T47D (cell line): ENCODE measurements at regions not wholly inside any gene's neighbourhood (a gene's known extent, or its start where the extent isn't known, plus 50 kb on each side); places are given as distances from the start of the nearest gene placed in this dataset.

Experiments
- DNase-seq, 2 experiments: peaks; one replicate each; pipeline versions ENCODE4 v3.0.0 to v3.0.0-alpha.2; 2011 to 2012; ENCODE audit warnings: low read depth in 1 of 2, low spot score in 1 of 2
- JUND ChIP-seq: IDR thresholded peaks from 2 replicates; pipeline ENCODE4 v1.6.1; 2012; ENCODE audit warnings: low read depth
- in situ Hi-C: cut with HindIII; loops from 2 replicates; pipeline ENCODE4 v1.10.0; 2016; ENCODE audit warnings: low sequenced_read_pairs, low pct_unique_long_range_greater_than_20kb

DNA sequence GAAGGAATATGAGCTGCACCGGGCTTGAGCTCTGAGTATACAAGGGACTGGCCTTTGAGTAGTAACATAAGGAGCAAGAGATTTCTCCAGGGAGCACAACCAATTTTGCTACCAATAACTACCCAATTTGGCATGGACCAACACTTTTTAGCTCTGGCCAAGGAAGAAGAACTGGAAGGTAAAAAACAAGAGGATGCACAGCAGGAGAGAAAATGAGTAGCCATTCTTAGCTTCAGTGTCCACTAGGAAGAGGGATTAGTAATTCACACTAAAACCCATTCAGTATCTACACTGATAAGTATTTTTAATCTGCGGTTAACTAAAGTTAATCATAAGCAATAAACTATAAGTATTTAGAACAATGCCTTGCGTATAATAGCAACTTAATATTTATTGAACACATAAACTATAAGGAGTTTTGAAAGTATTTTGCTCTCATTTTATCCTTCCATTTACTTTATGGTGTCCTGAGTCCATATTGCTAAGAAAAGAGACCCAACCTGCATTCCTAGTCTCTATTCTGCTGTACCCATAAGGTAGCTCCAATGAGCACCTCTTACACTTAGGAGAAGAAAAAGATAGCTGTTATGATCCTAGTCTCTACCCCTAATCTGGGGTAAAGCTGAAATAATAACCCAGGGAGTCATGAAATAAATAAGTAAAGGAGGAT, 268.9 kb downstream of the IGSF11 start:
- in situ Hi-C loops: no loop called here
- no peak for TF ChIP-seq JUND
- no peak for DNase-seq

DNA sequence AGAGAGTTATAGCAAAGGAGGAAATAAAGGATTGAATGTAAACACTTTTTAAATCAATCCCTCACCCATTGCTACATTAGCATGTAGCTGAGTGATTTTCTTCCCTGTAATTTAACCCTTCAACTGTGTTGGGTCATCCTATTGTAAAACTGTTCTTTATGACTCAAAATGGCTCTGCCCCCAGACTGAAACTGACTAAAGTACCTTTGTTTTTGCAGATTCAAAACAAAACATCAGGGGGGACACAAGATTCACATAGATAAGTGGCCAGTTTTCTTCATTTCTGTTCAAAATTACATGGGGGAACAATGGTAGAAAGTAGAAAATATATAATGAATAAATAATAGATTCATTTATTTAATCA, 268.4 kb downstream of the IGSF11 start:
- in situ Hi-C loops: no loop called here

DNA sequence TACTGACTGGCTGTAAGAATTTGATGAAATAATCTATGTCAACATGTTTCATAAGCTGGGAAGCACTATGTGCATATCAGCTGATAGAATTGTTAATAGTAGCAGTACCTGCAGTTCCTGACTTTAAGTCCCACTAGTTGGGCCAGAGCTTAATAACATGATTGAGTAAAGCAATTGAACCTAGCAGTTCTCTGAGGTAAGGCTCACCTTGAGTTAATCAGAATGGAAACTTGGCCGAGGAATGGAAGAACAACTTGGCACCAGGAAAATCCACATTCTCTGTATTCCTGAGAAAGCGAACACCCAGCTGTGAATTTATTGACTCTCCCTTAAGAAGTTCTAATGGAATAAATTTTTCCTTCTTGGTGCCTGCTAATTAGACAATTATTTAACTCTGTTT, 262.6 kb downstream of the IGSF11 start:
- DNase-seq: no peak
- in situ Hi-C loops: no loop called here
- TF ChIP-seq JUND: no peak

More for the DNA sequence above, 268.4 kb downstream of the IGSF11 start:
- no peak for TF ChIP-seq JUND
- DNase-seq: no peak

- in situ Hi-C loops: no loop called here
- TF ChIP-seq JUND: no peak
Measured at GRCh38 chr3:118772547-118773011, 262.1 kb downstream of the IGSF11 start.

GRCh38 chr3:118775021-118775420, 259.6 kb downstream of the IGSF11 start:
- no peak for TF ChIP-seq JUND
- in situ Hi-C loops: no loop called here

More at GRCh38 chr3:118772547-118773011, 262.1 kb downstream of the IGSF11 start:
- no peak for DNase-seq

GRCh38 chr3:118778201-118778600, 256.4 kb downstream of the IGSF11 start:
- no peak for TF ChIP-seq JUND
- DNase-seq: no peak
- in situ Hi-C loops: no loop called here

More at GRCh38 chr3:118775021-118775420, 259.6 kb downstream of the IGSF11 start:
- no peak for DNase-seq

GRCh38 chr3:118781232-118781631, 253.4 kb downstream of the IGSF11 start:
- no peak for DNase-seq
- TF ChIP-seq JUND: no peak
- in situ Hi-C loops: no loop called here

GRCh38 chr3:118781839-118782238, 252.8 kb downstream of the IGSF11 start:
- in situ Hi-C loops: no loop called here
- no peak for TF ChIP-seq JUND
- no peak for DNase-seq

- in situ Hi-C loops: no loop called here
- TF ChIP-seq JUND: no peak
- DNase-seq: no peak
Measured at GRCh38 chr3:118782755-118783202, 251.9 kb downstream of the IGSF11 start.

DNA sequence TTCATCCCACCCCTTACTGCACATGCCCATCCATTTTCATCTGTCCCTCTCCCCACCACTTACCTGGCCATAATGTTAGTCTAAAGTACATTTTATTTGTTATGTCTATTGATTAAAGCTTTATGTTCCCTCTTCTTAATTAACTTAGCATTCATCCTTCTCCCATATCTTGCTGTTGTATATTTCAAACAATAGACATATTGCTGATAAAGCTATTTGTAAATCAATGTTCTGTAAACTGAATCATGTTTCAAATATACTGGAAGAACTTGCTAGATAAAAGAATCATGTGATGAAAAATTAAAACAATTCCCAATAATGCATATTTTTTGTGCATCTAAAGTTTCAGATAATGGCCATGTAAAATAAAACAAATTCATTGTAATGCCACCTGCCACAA, 249.2 kb downstream of the IGSF11 start:
- TF ChIP-seq JUND: no peak
- no peak for DNase-seq
- in situ Hi-C loops: no loop called here

GRCh38 chr3:118791246-118791645, 243.4 kb downstream of the IGSF11 start:
- no peak for TF ChIP-seq JUND
- no peak for DNase-seq
- in situ Hi-C loops: no loop called here

GRCh38 chr3:118792191-118792590, 242.5 kb downstream of the IGSF11 start:
- in situ Hi-C loops: no loop called here
- no peak for TF ChIP-seq JUND
- DNase-seq: no peak

GRCh38 chr3:118793176-118793575, 241.5 kb downstream of the IGSF11 start:
- DNase-seq: no peak

DNA sequence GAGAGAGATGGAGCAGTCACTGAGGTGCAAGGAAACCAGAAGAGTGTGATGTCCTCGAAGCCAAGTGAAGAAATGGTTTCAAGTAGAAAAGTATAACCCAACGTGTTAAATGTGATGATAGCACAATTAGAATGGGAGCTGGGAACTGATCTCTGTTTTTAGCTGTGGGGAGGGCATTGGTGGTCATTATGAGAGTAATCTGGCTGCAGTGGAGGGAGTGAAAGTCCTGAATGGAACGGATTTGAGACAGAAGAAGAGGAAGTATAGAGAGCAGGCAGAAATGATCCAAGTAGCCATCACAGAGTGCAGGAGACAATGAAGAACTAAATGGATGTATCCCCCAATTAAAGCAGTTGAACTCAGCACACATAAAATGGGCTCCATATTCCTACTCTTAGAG, 235.3 kb downstream of the IGSF11 start:
- no peak for DNase-seq
- in situ Hi-C loops: no loop called here
- TF ChIP-seq JUND: no peak

More at GRCh38 chr3:118793176-118793575, 241.5 kb downstream of the IGSF11 start:
- TF ChIP-seq JUND: no peak
- in situ Hi-C loops: no loop called here
